ENCODE measurements at regions not wholly inside any gene's neighbourhood (a gene's known extent, or its start where the extent isn't known, plus 50 kb on each side); places are given as distances from the start of the nearest gene placed in this dataset.

DNA sequence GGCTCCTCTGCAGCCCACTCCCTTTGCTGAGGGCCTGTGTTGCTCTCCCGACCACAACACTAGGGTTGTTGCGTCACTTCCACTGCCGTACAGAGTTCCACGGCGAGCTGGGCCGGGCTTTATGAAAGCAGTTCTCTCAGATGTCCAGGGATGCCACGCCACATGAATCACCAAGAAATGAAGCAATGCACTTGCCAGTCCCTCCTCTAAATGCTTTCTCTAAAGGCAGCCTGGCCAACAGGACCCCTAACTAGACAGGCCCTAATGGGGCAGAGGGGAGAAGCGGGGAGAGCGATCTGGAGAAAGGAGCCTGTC, 188.7 kb downstream of the CTTN start:
- Histone ChIP-seq H3K4me1 (no peaks in the 10 kb centered on the region), H3K27me3 (no peaks in the 10 kb centered on the region), H3K9me3 (no peaks in the 10 kb centered on the region), H3K36me3 (no peaks in the 10 kb centered on the region), H3K4me3 (no peak overlapping the region), H3K27ac (no peak overlapping the region)
- TF ChIP-seq, protein P1, sequence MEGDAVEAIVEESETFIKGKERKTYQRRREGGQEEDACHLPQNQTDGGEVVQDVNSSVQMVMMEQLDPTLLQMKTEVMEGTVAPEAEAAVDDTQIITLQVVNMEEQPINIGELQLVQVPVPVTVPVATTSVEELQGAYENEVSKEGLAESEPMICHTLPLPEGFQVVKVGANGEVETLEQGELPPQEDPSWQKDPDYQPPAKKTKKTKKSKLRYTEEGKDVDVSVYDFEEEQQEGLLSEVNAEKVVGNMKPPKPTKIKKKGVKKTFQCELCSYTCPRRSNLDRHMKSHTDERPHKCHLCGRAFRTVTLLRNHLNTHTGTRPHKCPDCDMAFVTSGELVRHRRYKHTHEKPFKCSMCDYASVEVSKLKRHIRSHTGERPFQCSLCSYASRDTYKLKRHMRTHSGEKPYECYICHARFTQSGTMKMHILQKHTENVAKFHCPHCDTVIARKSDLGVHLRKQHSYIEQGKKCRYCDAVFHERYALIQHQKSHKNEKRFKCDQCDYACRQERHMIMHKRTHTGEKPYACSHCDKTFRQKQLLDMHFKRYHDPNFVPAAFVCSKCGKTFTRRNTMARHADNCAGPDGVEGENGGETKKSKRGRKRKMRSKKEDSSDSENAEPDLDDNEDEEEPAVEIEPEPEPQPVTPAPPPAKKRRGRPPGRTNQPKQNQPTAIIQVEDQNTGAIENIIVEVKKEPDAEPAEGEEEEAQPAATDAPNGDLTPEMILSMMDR (IDR thresholded peaks at IDR 0.05) = no peak
- DNase-seq (ENCODE audit: low spot score) = no peak

DNA sequence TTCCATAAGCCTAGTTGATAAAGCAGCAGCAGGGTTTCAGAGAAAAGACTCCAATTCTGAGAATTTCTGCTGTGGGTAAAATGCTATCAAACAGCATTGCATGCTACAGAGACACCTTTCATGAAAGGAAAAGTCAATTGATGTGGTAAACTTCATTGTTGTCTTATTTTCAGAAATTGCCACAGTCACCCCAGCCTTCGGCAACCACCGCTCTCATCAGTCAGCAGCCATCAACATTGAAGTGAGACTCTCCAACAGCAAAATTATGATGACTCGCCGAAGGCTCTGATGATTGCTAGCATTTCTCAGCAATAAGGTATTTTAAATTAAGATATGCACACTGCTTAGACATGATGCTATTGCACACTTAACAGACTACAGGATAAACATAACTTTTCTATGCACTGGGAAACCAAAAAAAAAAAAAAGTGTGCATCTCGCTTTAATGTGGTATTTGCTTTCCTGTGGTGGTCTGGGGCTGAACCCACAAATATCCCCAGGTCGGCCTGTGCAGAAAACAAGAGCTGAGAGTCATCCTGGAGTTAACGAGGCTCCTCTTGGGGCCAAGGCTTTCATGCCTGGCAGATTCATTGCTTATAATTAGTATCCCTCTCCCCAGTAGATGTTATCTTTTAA, 192.1 kb downstream of the CTTN start:
- Histone ChIP-seq H3K27me3 (no peaks in the 10 kb centered on the region), H3K4me1 (no peaks in the 10 kb centered on the region), H3K36me3 (no peaks in the 10 kb centered on the region), H3K9me3 (no peaks in the 10 kb centered on the region), H3K4me3 (no peak overlapping the region), H3K27ac (no peak overlapping the region)
- DNase-seq (ENCODE audit: low spot score) = no peak
- TF ChIP-seq, protein P1 (IDR thresholded peaks at IDR 0.05) = no peak

DNA sequence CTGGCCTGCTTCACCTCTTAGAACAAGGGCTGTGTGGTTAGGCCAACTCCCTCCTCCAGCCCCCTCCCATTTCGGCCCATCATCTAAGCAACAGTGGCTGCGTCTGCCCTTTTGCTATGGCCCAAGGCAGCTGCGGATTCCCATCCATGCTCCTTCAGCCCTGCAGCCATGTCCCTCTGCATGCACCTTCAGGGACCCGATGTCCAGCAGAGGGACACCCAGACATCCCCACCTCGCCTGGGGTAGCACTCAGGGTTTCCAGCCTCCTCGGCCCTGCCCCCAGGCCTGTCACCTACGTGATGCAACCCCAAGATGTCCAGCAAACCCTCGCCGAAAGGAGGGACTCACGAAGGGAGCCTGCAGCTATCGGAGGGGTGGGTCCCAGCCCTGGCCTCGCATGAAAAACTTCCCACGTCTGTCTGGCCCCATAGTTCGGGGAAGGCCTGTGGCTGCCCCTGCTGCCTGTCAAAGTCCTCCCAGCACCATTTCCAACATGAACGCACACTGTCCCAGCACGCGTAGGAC, 194.4 kb downstream of the CTTN start:
- no peaks in the 10 kb centered on the region for H3K9me3 ChIP-seq
- no peaks in the 10 kb centered on the region for H3K4me1 ChIP-seq
- no peaks in the 10 kb centered on the region for H3K36me3 ChIP-seq
- H3K27me3 ChIP-seq = no peaks in the 10 kb centered on the region
- TF ChIP-seq, protein P1 (IDR thresholded peaks at IDR 0.05) = no peak
- H3K4me3 ChIP-seq = no peak overlapping the region
- no peak for DNase-seq (ENCODE audit: low spot score)
- no peak overlapping the region for H3K27ac ChIP-seq

DNA sequence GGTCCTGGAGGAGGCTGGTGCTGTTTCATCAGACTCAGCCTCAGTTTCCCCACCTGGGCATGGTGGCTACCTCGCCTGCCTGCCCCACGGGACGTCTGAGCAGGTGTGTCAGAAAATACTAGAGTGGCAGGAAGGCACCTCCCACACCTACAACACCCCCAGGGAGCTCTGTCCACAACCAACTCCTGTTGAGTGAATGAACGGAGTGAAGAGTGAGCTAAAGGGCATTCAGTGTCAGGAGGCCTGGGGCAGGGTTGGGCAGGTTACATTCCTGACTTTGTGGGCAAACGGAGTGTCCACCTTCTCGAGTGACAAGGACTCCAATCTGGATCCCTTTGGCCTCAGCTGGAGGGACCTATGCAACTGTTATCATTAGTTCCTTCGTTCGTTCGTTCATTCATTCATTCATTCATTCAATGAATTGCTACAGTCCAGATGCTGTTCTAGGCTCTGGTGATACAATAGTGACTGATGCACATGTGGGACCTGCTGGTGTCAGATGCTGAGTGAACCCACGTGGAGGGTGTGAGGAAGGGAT, 195.2 kb downstream of the CTTN start:
- Histone ChIP-seq H3K36me3 (no peaks in the 10 kb centered on the region), H3K4me1 (no peaks in the 10 kb centered on the region), H3K27me3 (no peaks in the 10 kb centered on the region), H3K27ac (no peak overlapping the region), H3K9me3 (no peaks in the 10 kb centered on the region), H3K4me3 (no peak overlapping the region)
- TF ChIP-seq, protein P1 (IDR thresholded peaks at IDR 0.05) = no peak
- no peak for DNase-seq (ENCODE audit: low spot score)

DNA sequence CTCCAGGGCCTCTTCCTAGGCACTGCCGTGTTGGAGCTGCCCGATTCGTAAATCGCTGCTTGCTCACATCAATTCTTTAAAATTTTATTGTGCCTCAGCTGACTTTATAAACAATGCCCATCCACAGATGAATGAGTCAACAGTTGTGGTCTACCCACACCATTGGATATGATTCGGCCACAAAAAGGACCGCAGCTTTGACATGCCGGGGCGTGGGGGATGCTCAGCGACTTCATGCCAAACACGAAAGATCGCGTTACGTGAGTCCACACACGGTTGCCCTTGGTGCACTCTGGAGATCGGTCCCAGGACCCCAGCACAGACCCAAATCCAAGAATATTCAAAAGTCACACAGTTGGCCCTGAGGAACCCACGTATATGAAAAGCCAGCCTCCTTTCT, 195.7 kb downstream of the CTTN start:
- Histone ChIP-seq H3K4me3 (no peak overlapping the region), H3K4me1 (no peaks in the 10 kb centered on the region), H3K27ac (no peak overlapping the region), H3K27me3 (no peaks in the 10 kb centered on the region), H3K9me3 (no peaks in the 10 kb centered on the region), H3K36me3 (no peaks in the 10 kb centered on the region)
- TF ChIP-seq, protein P1 (IDR thresholded peaks at IDR 0.05) = no peak
- no peak for DNase-seq (ENCODE audit: low spot score)

DNA sequence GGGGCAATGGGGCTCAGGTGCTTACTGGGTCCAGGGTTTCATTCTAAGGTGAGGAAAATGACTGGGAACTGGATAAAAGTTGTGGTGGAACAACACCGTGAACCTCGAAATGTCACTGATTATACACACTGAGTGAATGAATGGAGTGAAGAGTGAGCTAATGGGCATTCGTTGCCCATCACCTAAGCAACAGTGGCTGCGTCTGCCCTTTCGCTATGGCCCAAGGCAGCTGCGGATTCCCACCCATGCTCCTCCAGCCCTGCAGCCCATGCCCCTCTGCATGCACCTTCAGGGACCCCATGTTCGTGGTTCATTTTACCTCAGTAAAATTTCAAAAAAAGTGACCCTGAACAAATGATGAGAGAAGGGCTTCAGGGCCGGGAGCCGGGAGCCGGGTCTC, 196.3 kb downstream of the CTTN start:
- no peaks in the 10 kb centered on the region for H3K27me3 ChIP-seq
- TF ChIP-seq, protein P1 (IDR thresholded peaks at IDR 0.05) = no peak
- DNase-seq (ENCODE audit: low spot score) = no peak

More for the DNA sequence above, 196.3 kb downstream of the CTTN start:
- Histone ChIP-seq H3K36me3 (no peaks in the 10 kb centered on the region), H3K4me3 (no peak overlapping the region), H3K4me1 (no peaks in the 10 kb centered on the region), H3K9me3 (no peaks in the 10 kb centered on the region), H3K27ac (no peak overlapping the region)

Measured in right atrium auricular region (tissue), 2 donors.